Heart right ventricle (tissue), 16 donors: ENCODE measurements at regions not wholly inside any gene's neighbourhood (a gene's known extent, or its start where the extent isn't known, plus 50 kb on each side); places are given as distances from the start of the nearest gene placed in this dataset.

ENCODE experiments used
- ATAC-seq, 8 donors: fragments of 200-7000 bp; cut with Tn5 transposase; one replicate each; pipeline ENCODE4 v1.9.1; 2020; ENCODE audit warnings: mild to moderate bottlenecking in 8 of 8, moderate library complexity in 8 of 8, moderate number of reproducible peaks in 1 of 8
- DNase-seq, 2 donors: peaks; one replicate each; pipeline ENCODE4 v3.0.0-alpha.2; 2020
- H3K27ac ChIP-seq, 10 donors: fragments of 200-600 bp; sonication (generic) in 2 of 10; one replicate each; pipeline versions ENCODE4 v1.5.0 to v1.8.0; 2020 to 2022; ENCODE audit warnings: mild to moderate bottlenecking in 3 of 10
- H3K27me3 ChIP-seq, 7 donors: fragments of 200-600 bp; one replicate each; pipeline ENCODE4 v1.8.0; 2021 to 2022; ENCODE audit warnings: mild to moderate bottlenecking in 2 of 7
- H3K36me3 ChIP-seq, 9 donors: fragments of 200-600 bp; sonication (generic) in 1 of 9; one replicate each; pipeline versions ENCODE4 v1.5.0 to v1.8.0; 2020 to 2022; ENCODE audit warnings: mild to moderate bottlenecking in 2 of 9
- H3K4me1 ChIP-seq, 9 donors: fragments of 200-600 bp; sonication (generic) in 1 of 9; one replicate each; pipeline versions ENCODE4 v1.5.0 to v1.8.0; 2020 to 2022; ENCODE audit warnings: mild to moderate bottlenecking in 4 of 9
- H3K4me3 ChIP-seq, 10 donors: fragments of 200-600 bp; sonication (generic) in 2 of 10; one replicate each; pipeline versions ENCODE4 v1.5.0 to v1.8.0; 2020 to 2022; ENCODE audit warnings: mild to moderate bottlenecking in 7 of 10, moderate library complexity in 2 of 10
- H3K9me3 ChIP-seq, 11 donors: fragments of 200-600 bp in 10 of 11; sonication (generic) in 2 of 11; one replicate each; pipeline versions ENCODE4 v1.5.0 to v1.8.0; 2013 to 2022; ENCODE audit warnings: mild to moderate bottlenecking in 2 of 11, control low read depth in 1 of 11, moderate library complexity in 1 of 11
- WGBS, 2 donors: extraction: QIAGEN DNeasy Blood & Tissue Kit; methylation state at CpG; one replicate each; pipeline ENCODE4 v1.1.7; 2013; ENCODE audit warnings: inconsistent platforms in 1 of 2; 5-methylcytosine and 5-hydroxymethylcytosine counted together
- intact Hi-C, 10 donors: fragments of 100-400 bp; cut with DNase I; formaldehyde crosslinking; loops; one replicate each; pipeline versions ENCODE4 v1.11.1 to v1.14.2; 2022
- TF ChIP-seq, protein P1 (sequence below), 9 donors: fragments of 200-600 bp; sonication (generic) in 2 of 9; IDR thresholded peaks; one replicate each; pipeline versions ENCODE4 v1.5.0 to v1.8.0; 2021 to 2022; ENCODE audit warnings: antibody characterized with exemption in 9 of 9, mild to moderate bottlenecking in 5 of 9, moderate library complexity in 1 of 9
- donor health status: Arrhythmogenic right ventricular cardiomyopathy.
- donor health status: ischemic (EF 13 %, LVEDD 7.1; RV severe dilation, severe dysfunction).
- donor health status: healthy with polysubstance abuse.
- donor health status: DM: no; HTN: yes; CAD: no.
- donor health status: DM: no; HTN: no; CAD: no.
- donor health status: ischemic (EF 25% LVEDD 6.9; RV normal size, moderate dysfunction).
- donor health status: ischemic (EF 25% LVEDD 5.7; RV mildly dilated, moderate dysfunction).
- donor health status: healthy.
- donor health status: DM: yes; HTN: yes; CAD: no.
- donor health status: Ischemic cardiomyopathy.
- donor health status: ischemic (EF 35%, LVEDD 5.7; RV mildly dilated, moderate dysfunction).
- donor health status: nonischemic (EF 11% LVEDD 7.7; RV severe dilation, severe dysfunction).
- donor health status: DM: yes; HTN: yes; CAD: no.
- donor health status: PGD.
- donor health status: ischemic (EF 29% LVEDD 5.4; RV normal size, mild dysfunction).
- donor health status: nonischemic (EF 23%, LVEDD 6.1; RV moderate dilation, normal function).

DNA sequence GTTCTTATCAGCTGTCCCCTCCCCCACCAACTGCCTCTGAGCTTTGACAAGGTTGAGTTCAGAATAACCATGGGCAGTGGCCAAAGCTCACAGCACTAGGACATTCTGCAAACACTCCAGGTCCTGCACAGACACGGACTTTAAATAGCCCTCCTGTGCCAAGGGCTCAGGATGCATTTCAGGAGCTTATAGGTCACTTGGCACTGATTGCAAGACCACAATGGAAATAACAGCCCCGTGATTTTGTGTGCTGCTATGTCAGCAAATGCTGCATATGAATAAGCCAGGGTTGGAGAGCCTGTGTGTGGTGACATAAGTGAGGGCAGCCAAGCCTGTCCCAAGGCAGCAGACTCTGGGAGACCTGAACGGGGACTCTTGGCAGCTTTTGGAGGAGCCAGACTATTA, 150.7 kb downstream of the DMRT2 start:
- TF ChIP-seq, protein P1, sequence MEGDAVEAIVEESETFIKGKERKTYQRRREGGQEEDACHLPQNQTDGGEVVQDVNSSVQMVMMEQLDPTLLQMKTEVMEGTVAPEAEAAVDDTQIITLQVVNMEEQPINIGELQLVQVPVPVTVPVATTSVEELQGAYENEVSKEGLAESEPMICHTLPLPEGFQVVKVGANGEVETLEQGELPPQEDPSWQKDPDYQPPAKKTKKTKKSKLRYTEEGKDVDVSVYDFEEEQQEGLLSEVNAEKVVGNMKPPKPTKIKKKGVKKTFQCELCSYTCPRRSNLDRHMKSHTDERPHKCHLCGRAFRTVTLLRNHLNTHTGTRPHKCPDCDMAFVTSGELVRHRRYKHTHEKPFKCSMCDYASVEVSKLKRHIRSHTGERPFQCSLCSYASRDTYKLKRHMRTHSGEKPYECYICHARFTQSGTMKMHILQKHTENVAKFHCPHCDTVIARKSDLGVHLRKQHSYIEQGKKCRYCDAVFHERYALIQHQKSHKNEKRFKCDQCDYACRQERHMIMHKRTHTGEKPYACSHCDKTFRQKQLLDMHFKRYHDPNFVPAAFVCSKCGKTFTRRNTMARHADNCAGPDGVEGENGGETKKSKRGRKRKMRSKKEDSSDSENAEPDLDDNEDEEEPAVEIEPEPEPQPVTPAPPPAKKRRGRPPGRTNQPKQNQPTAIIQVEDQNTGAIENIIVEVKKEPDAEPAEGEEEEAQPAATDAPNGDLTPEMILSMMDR (IDR thresholded peaks at IDR 0.05), result no peak
- Histone ChIP-seq H3K27me3 (no peaks in the 10 kb centered on the region), H3K4me1 (peaks cover 0 to 7% (median 0%) of the 10 kb centered on the region in 9 donors), H3K36me3 (no peaks in the 10 kb centered on the region), H3K4me3 (no peak overlapping the region), H3K27ac (peak overlapping the region in 2 of 10 donors; percentile 63 to 67), H3K9me3 (no peaks in the 10 kb centered on the region)
- 20 to 24% methylated on average over 3 of the region's 3 CpGs for WGBS, 2 donors
- ATAC-seq (peak; percentile 46 to 96 (median 82)), DNase-seq (peak; percentile 27 to 35)
- intact Hi-C loops, result loop anchor here in 1 of 10 donors (5.0 kb wide), 1 partner anchor 99 kb away; no protein-coding TSS in a partner anchor

DNA sequence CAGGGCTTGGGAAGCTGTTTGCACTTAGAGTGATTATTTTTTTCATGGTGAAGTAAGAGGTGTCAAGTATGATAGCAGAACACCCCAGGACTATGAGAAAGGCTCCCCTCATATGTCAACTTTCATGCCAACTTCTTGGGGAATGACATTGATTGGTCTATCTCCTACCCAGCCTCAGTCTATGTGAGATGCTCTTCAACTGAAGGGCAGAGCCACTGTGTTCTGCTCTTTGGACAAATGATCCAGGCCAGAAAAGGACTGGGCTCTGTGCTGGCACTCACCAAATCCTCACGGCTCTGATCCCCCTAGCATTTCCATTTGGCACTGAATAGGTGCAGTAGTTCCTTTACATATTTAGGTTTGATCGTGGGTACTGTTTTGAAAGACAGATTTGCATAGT, 151.1 kb downstream of the DMRT2 start:
- peak in 5 of 8 donors; percentile 16 to 65 (median 40) for ATAC-seq
- no peaks in the 10 kb centered on the region for H3K9me3 ChIP-seq
- TF ChIP-seq, protein P1 (IDR thresholded peaks at IDR 0.05), result no peak
- H3K27ac ChIP-seq, result peak overlapping the region in 3 of 10 donors; percentile 3 to 67 (median 63)
- no peaks in the 10 kb centered on the region for H3K36me3 ChIP-seq
- H3K4me1 ChIP-seq, result peaks cover 0 to 7% (median 0%) of the 10 kb centered on the region in 9 donors
- intact Hi-C loops, result loop anchor here in 1 of 10 donors (5.0 kb wide), 1 partner anchor 99 kb away; no protein-coding TSS in a partner anchor
- DNase-seq, result no peak
- no peaks in the 10 kb centered on the region for H3K27me3 ChIP-seq
- WGBS, 2 donors, result 55 to 58% methylated on average over 2 of the region's 2 CpGs
- H3K4me3 ChIP-seq, result no peak overlapping the region

- WGBS, 2 donors, result 75 to 82% methylated on average over 8 of the region's 8 CpGs
- H3K36me3 ChIP-seq, result no peaks in the 10 kb centered on the region
- no peak overlapping the region for H3K4me3 ChIP-seq
- TF ChIP-seq, protein P1 (IDR thresholded peaks at IDR 0.05), result no peak
- DNase-seq (no peak), ATAC-seq (no peak)
- intact Hi-C loops, result loop anchor here in 1 of 10 donors (5.0 kb wide), 1 partner anchor 100 kb away; no protein-coding TSS in a partner anchor
- H3K9me3 ChIP-seq, result no peaks in the 10 kb centered on the region
- no peaks in the 10 kb centered on the region for H3K27me3 ChIP-seq
- H3K27ac ChIP-seq, result peak overlapping the region in 2 of 10 donors; percentile 63 to 67
- peaks cover 0 to 7% (median 0%) of the 10 kb centered on the region in 9 donors for H3K4me1 ChIP-seq
These were observed 151.7 kb downstream of the DMRT2 start for GRCh38 chr9:1201901-1202300.

DNA sequence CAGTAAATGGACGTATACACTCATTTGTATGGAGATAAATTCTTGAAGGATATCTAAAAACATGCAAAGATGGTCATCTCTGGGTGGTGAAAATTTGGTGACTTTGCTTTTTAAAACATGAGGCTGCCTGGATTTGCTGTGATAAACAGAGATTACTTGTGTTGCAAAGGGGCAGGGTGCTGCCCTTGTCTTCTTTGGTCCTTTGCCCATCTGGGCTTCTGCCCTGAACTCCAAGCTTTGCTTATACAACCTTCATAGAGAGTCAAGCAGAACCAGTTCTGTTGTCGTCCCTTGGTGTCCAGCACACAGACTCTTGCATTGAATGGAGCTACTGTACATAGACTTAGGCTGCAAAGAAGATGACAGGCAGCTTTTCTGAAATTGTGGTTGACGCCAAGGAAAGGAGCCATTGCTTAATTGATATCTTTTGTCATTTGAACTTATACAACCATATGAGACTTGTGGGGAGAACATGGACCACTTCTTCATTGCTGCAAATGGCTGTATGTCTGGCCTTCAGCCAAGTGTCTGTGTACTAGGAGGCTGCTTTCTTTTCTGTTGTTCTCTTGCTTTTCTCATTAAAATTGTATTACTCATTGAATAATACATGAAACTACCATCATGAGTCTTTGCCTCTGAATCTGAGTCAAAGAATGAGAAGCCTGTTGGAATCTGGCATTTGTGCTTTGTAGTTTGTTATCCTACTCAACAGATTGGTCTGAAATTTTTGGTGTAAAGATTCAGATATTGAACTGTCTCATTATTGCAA, 152.5 kb downstream of the DMRT2 start:
- no peak overlapping the region for H3K4me3 ChIP-seq

More for the DNA sequence above, 152.5 kb downstream of the DMRT2 start:
- H3K27me3 ChIP-seq, result no peaks in the 10 kb centered on the region
- intact Hi-C loops, result loop anchor here in 1 of 10 donors (5.0 kb wide), 1 partner anchor 100 kb away; no protein-coding TSS in a partner anchor
- H3K27ac ChIP-seq, result no peak overlapping the region
- no peaks in the 10 kb centered on the region for H3K9me3 ChIP-seq
- WGBS, 2 donors, result 55 to 84% methylated on average over 3 of the region's 3 CpGs
- TF ChIP-seq, protein P1 (IDR thresholded peaks at IDR 0.05), result no peak
- H3K4me1 ChIP-seq, result peaks cover 0 to 7% (median 0%) of the 10 kb centered on the region in 9 donors
- no peaks in the 10 kb centered on the region for H3K36me3 ChIP-seq
- ATAC-seq (no peak), DNase-seq (no peak)
